HG03095 (cell line): ENCODE measurements at regions not wholly inside any gene's neighbourhood (a gene's known extent, or its start where the extent isn't known, plus 50 kb on each side); places are given as distances from the start of the nearest gene placed in this dataset.

Experiments
- ATAC-seq: cut with Tn5 transposase; IDR thresholded peaks from one replicate; pipeline ENCODE4 v1.9.1; 2021; ENCODE audit warnings: moderate library complexity; ENCODE audit not compliant: unreplicated experiment

- no peak for ATAC-seq
Observed at GRCh38 chr14:54301359-54301758, 95.4 kb upstream of the CDKN3 start.

- no peak for ATAC-seq
Observed at GRCh38 chr14:54306806-54307205, 90.0 kb upstream of the CDKN3 start.

- no peak for ATAC-seq
Observed at GRCh38 chr14:54309615-54310014, 87.2 kb upstream of the CDKN3 start.

GRCh38 chr14:54310151-54310850 is 86.5 kb upstream of the CDKN3 start:
- no peak for ATAC-seq

GRCh38 chr14:54310851-54311228 is 86.0 kb upstream of the CDKN3 start:
- ATAC-seq, result no peak

- ATAC-seq, result no peak
Observed at GRCh38 chr14:54312166-54312801, 84.5 kb upstream of the CDKN3 start.

GRCh38 chr14:54314365-54315104 is 82.3 kb upstream of the CDKN3 start:
- ATAC-seq, result no peak

- no peak for ATAC-seq
Observed at GRCh38 chr14:54316652-54317051, 80.2 kb upstream of the CDKN3 start.

- ATAC-seq, result no peak
Observed at GRCh38 chr14:54317391-54317790, 79.4 kb upstream of the CDKN3 start.

GRCh38 chr14:54322246-54322645 is 74.6 kb upstream of the CDKN3 start:
- no peak for ATAC-seq

GRCh38 chr14:54322701-54323337 is 74.0 kb upstream of the CDKN3 start:
- no peak for ATAC-seq

GRCh38 chr14:54325766-54326165 is 71.0 kb upstream of the CDKN3 start:
- no peak for ATAC-seq

GRCh38 chr14:54329082-54329695 is 67.6 kb upstream of the CDKN3 start:
- no peak for ATAC-seq

- no peak for ATAC-seq
Observed at GRCh38 chr14:54330876-54331275, 65.9 kb upstream of the CDKN3 start.

GRCh38 chr14:54331516-54331915 is 65.3 kb upstream of the CDKN3 start:
- ATAC-seq, result no peak

- ATAC-seq, result no peak
Observed at GRCh38 chr14:54332490-54332889, 64.3 kb upstream of the CDKN3 start.

GRCh38 chr14:54333511-54333910 is 63.3 kb upstream of the CDKN3 start:
- ATAC-seq, result no peak

- ATAC-seq, result no peak
Observed at GRCh38 chr14:54335569-54336155, 61.1 kb upstream of the CDKN3 start.

GRCh38 chr14:54337314-54337713 is 59.5 kb upstream of the CDKN3 start:
- no peak for ATAC-seq

- no peak for ATAC-seq
Observed at GRCh38 chr14:54338696-54339317, 58.0 kb upstream of the CDKN3 start.
